GM12878 (cell line): ENCODE measurements at regions not wholly inside any gene's neighbourhood (a gene's known extent, or its start where the extent isn't known, plus 50 kb on each side); places are given as distances from the start of the nearest gene placed in this dataset.

Experiments used
- ATAC-seq: fragments of 200-7000 bp; cut with Tn5 transposase; 3 replicates; pipeline ENCODE4 v1.9.1; 2020; ENCODE audit warnings: mild to moderate bottlenecking, moderate library complexity
- BruUV-seq: library from RNA; stranded (reverse); fragments of 400-500 nt; replicated peaks from 2 replicates; lab custom pipeline; 2021; lab: Mats Ljungman, UMichigan
- CTCF ChIA-PET: fragments of 300-600 bp; sonication (Branson Sonifier 250); formaldehyde crosslinking; extraction: SDS; loops from one replicate; lab custom pipeline; 2021; ENCODE audit warnings: inconsistent platforms; lab: Yijun Ruan, JAX
- POLR2A ChIA-PET: fragments of 350-600 bp; formaldehyde crosslinking; extraction: SDS; loops from one replicate; lab custom pipeline; 2021; ENCODE audit warnings: inconsistent platforms; lab: Charles Lee
- RAD21 ChIA-PET: fragments of 300-600 bp; sonication (Branson Sonifier 250); formaldehyde crosslinking; loops from one replicate; lab custom pipeline; 2023; ENCODE audit warnings: antibody characterized with exemption; ENCODE audit not compliant: unreplicated experiment; lab: Charles Lee
- SMC1A ChIA-PET: fragments of 300-600 bp; sonication (Branson Sonifier 250); formaldehyde crosslinking; loops from one replicate; lab custom pipeline; 2023; ENCODE audit not compliant: unreplicated experiment, uncharacterized antibody; lab: Charles Lee
- DNase-seq: peaks from one replicate; pipeline ENCODE4 v3.0.0-alpha.2; 2011; ENCODE audit warnings: low read depth, low spot score
- FAIRE-seq: peaks from 3 replicates; lab custom pipeline; 2011; peaks lifted over from hg19 to GRCh38; lab: Jason Lieb, UNC
- H2AFZ ChIP-seq: 2 replicates; pipeline ENCODE4 v1.6.0; 2011; ENCODE audit warnings: low read depth, low read length, control low read depth; ENCODE audit not compliant: control insufficient read depth
- H3K27ac ChIP-seq: 2 replicates; pipeline ENCODE4 v1.5.1; 2011; ENCODE audit warnings: control low read depth; ENCODE audit not compliant: control insufficient read depth, insufficient read depth
- H3K27me3 ChIP-seq, 2 experiments: replicated peaks in 1 of 2; 2 replicates each; pipeline versions ENCODE4 v1.6.0 to v1.6.1; 2011; ENCODE audit warnings: low read length in 1 of 2; ENCODE audit not compliant: control insufficient read depth in 2 of 2, insufficient read depth in 2 of 2
- H3K36me3 ChIP-seq, 2 experiments: 2 replicates each; pipeline ENCODE4 v1.5.1; 2011; ENCODE audit warnings: low read length in 1 of 2; ENCODE audit not compliant: control insufficient read depth in 2 of 2, insufficient read depth in 2 of 2
- H3K4me1 ChIP-seq: 2 replicates; pipeline ENCODE4 v1.6.1; 2011; ENCODE audit warnings: mild to moderate bottlenecking, low read length, moderate library complexity, mixed read lengths; ENCODE audit not compliant: control insufficient read depth, insufficient read depth
- H3K4me2 ChIP-seq: 2 replicates; pipeline ENCODE4 v1.6.0; 2011; ENCODE audit warnings: control low read depth; ENCODE audit not compliant: control insufficient read depth, insufficient read depth
- H3K4me3 ChIP-seq: fragments of 200-600 bp; sonication (generic); 2 replicates; pipeline ENCODE4 v1.5.1; 2016
- H3K79me2 ChIP-seq: 2 replicates; pipeline ENCODE4 v1.6.0; 2011; ENCODE audit warnings: low read length; ENCODE audit not compliant: control insufficient read depth, insufficient read depth
- H3K9ac ChIP-seq: 2 replicates; pipeline ENCODE4 v1.8.0; 2011; ENCODE audit warnings: low read length, control low read depth, mixed read lengths; ENCODE audit not compliant: control insufficient read depth, insufficient read depth
- H3K9me3 ChIP-seq: replicated peaks from 3 replicates; pipeline ENCODE4 v1.5.1; 2011; ENCODE audit warnings: mild to moderate bottlenecking, low read length; ENCODE audit not compliant: control insufficient read depth, insufficient read depth
- H4K20me1 ChIP-seq: 2 replicates; pipeline ENCODE4 v1.6.0; 2011; ENCODE audit not compliant: control insufficient read depth, insufficient read depth
- CBX3 ChIP-seq: fragments of 200-600 bp; sonication (generic); IDR thresholded peaks from 2 replicates; pipeline ENCODE4 v1.6.1; 2016; ENCODE audit warnings: low read depth, borderline replicate concordance
- CEBPB ChIP-seq, 2 experiments: fragments of 150-350 bp in 1 of 2; IDR thresholded peaks; 2 replicates each; pipeline ENCODE4 v1.6.1; 2012 to 2014; ENCODE audit warnings: low read depth in 2 of 2, low read length in 2 of 2, borderline replicate concordance in 1 of 2, inconsistent platforms in 1 of 2
- ETV6 ChIP-seq, 2 experiments: fragments of 450-650 bp in 1 of 2; IDR thresholded peaks in 1 of 2; conservative IDR thresholded peaks in 1 of 2; 2 replicates each; pipeline ENCODE4 v1.6.1; 2014; ENCODE audit warnings: antibody characterized with exemption in 1 of 2, borderline replicate concordance in 1 of 2, low read depth in 1 of 2, mild to moderate bottlenecking in 1 of 2, moderate library complexity in 1 of 2
- NKRF ChIP-seq: fragments of 450-650 bp; conservative IDR thresholded peaks from 2 replicates; pipeline ENCODE4 v1.6.1; 2017; ENCODE audit warnings: mild to moderate bottlenecking, moderate library complexity
- SMAD1 ChIP-seq: fragments of 450-650 bp; IDR thresholded peaks from 2 replicates; pipeline ENCODE4 v1.6.1; 2018; ENCODE audit warnings: mild to moderate bottlenecking, low read depth; ENCODE audit not compliant: partially characterized antibody
- TCF12 ChIP-seq: IDR thresholded peaks from 2 replicates; pipeline ENCODE4 v1.6.1; 2011; ENCODE audit warnings: low read depth, mild to moderate bottlenecking, low read length
- TCF3 ChIP-seq: IDR thresholded peaks from 2 replicates; pipeline ENCODE4 v1.6.1; 2012; ENCODE audit warnings: low read depth, mild to moderate bottlenecking, low read length, borderline replicate concordance; ENCODE audit not compliant: insufficient read depth
- WGBS: methylation state at CpG from one replicate; pipeline ENCODE4 v1.1.6; 2016; ENCODE audit warnings: low lambda C conversion rate; ENCODE audit not compliant: insufficient replicate concordance, insufficient coverage; ENCODE audit errors: missing lambda C conversion rate; 5-methylcytosine and 5-hydroxymethylcytosine counted together
- in situ Hi-C: fragments of 300-500 bp; cut with MboI; formaldehyde crosslinking; loops from 9 replicates; pipeline ENCODE4 v1.14.3; 2018; ENCODE audit warnings: mixed read lengths
- intact Hi-C: fragments of 100-400 bp; cut with micrococcal nuclease; formaldehyde crosslinking; loops from one replicate; pipeline ENCODE4 v1.14.2; 2022; ENCODE audit not compliant: unreplicated experiment
- TF ChIP-seq, protein P1 (sequence below): fragments of 450-650 bp; IDR thresholded peaks from 2 replicates; pipeline ENCODE4 v1.6.1; 2017; ENCODE audit warnings: mild to moderate bottlenecking, moderate library complexity

- TF ChIP-seq TCF3 (no peak), TCF12 (no peak)
- TF ChIP-seq, protein P1, sequence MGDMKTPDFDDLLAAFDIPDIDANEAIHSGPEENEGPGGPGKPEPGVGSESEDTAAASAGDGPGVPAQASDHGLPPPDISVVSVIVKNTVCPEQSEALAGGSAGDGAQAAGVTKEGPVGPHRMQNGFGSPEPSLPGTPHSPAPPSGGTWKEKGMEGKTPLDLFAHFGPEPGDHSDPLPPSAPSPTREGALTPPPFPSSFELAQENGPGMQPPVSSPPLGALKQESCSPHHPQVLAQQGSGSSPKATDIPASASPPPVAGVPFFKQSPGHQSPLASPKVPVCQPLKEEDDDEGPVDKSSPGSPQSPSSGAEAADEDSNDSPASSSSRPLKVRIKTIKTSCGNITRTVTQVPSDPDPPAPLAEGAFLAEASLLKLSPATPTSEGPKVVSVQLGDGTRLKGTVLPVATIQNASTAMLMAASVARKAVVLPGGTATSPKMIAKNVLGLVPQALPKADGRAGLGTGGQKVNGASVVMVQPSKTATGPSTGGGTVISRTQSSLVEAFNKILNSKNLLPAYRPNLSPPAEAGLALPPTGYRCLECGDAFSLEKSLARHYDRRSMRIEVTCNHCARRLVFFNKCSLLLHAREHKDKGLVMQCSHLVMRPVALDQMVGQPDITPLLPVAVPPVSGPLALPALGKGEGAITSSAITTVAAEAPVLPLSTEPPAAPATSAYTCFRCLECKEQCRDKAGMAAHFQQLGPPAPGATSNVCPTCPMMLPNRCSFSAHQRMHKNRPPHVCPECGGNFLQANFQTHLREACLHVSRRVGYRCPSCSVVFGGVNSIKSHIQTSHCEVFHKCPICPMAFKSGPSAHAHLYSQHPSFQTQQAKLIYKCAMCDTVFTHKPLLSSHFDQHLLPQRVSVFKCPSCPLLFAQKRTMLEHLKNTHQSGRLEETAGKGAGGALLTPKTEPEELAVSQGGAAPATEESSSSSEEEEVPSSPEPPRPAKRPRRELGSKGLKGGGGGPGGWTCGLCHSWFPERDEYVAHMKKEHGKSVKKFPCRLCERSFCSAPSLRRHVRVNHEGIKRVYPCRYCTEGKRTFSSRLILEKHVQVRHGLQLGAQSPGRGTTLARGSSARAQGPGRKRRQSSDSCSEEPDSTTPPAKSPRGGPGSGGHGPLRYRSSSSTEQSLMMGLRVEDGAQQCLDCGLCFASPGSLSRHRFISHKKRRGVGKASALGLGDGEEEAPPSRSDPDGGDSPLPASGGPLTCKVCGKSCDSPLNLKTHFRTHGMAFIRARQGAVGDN = no peak
- H3K4me2 ChIP-seq = no peak overlapping the region
- no peak overlapping the region for H3K27ac ChIP-seq
- in situ Hi-C loops (no loop called here), intact Hi-C loops (no loop called here)
- H2AFZ ChIP-seq = no peak overlapping the region
- SMC1A ChIA-PET = no interaction called here
- no TSS peak for BruUV-seq
- no peak for DNase-seq
- 38% methylated on average over 7 of the region's 7 CpGs for WGBS
- no peak for FAIRE-seq
- no peak overlapping the region for H3K4me3 ChIP-seq
- H3K9me3 ChIP-seq = no peaks in the 10 kb centered on the region; the same call in 1 of the 3 replicates
- CTCF ChIA-PET = no interaction called here
- H3K27me3 ChIP-seq = no peaks in the 10 kb centered on the region
- POLR2A ChIA-PET = no interaction called here
- H3K4me1 ChIP-seq = no peaks in the 10 kb centered on the region
- RAD21 ChIA-PET = no interaction called here
- no peaks in the 10 kb centered on the region for H3K36me3 ChIP-seq
- no peaks in the 10 kb centered on the region for H3K79me2 ChIP-seq
- no peak overlapping the region for H3K9ac ChIP-seq
- no peak for ATAC-seq
- no peaks in the 10 kb centered on the region for H4K20me1 ChIP-seq
These were observed 55.9 kb upstream of the ZNF236 start for GRCh38 chr18:76766429-76766828.

- ATAC-seq = no peak
- POLR2A ChIA-PET = no interaction called here
- intact Hi-C loops = no loop called here
- H3K9ac ChIP-seq = no peak overlapping the region
- H3K4me2 ChIP-seq = no peak overlapping the region
- no peak overlapping the region for H2AFZ ChIP-seq
- DNase-seq = no peak
- no peak overlapping the region for H3K27ac ChIP-seq
- RAD21 ChIA-PET = no interaction called here
- FAIRE-seq = no peak
- 78% methylated on average over 5 of the region's 5 CpGs for WGBS
- BruUV-seq = no TSS peak
- CTCF ChIA-PET = no interaction called here
- H3K4me1 ChIP-seq = no peaks in the 10 kb centered on the region
- H3K4me3 ChIP-seq = no peak overlapping the region
- in situ Hi-C loops = no loop called here
- SMC1A ChIA-PET = no interaction called here
- H3K9me3 ChIP-seq = no peaks in the 10 kb centered on the region; the same call in 1 of the 3 replicates
- H4K20me1 ChIP-seq = no peaks in the 10 kb centered on the region
- H3K79me2 ChIP-seq = no peaks in the 10 kb centered on the region
- H3K36me3 ChIP-seq = no peaks in the 10 kb centered on the region
- H3K27me3 ChIP-seq = no peaks in the 10 kb centered on the region
- TF ChIP-seq NKRF (no peak), SMAD1 (no peak), CBX3 (no peak), CEBPB (IDR thresholded peaks at IDR 0.05; ENCODE audit: borderline replicate concordance in 1 of 2, low read depth in 2 of 2, low read length in 2 of 2) (no peak), ETV6 (conservative IDR thresholded peaks at IDR 0.05 in 1 of 2, IDR thresholded peaks at IDR 0.05 in 1 of 2; ENCODE audit: borderline replicate concordance in 1 of 2, low read depth in 1 of 2) (no peak)
These were observed 56.7 kb upstream of the ZNF236 start for GRCh38 chr18:76765649-76766048.
